ENCODE measurements at regions not wholly inside any gene's neighbourhood (a gene's known extent, or its start where the extent isn't known, plus 50 kb on each side); places are given as distances from the start of the nearest gene placed in this dataset.

DNA sequence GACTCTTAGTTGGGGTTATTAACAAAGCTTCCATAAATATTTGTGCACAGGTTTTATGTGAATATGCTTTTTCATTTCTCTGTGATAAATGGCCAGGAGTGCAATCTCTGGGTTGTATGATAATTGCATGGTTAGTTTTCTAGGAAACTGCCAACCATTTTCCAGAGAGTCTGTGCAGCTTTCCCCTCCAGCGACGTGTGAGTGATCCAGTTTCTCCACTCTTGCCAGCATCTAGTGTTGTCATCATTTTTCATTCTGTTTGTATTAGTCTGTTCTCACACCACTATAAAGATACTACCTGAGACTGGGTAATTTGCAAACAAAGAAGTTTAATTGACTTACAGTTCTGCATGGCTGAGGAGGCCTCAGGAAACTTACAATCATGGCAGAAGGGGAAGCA is 319.6 kb upstream of the SHH start:
- H3K27ac Mint-ChIP-seq (ENCODE audit: unreplicated experiment) = no peak overlapping the region
- H3K27me3 Mint-ChIP-seq (ENCODE audit: low read depth, unreplicated experiment) = peaks cover 10% of the 10 kb centered on the region
- H3K9me3 Mint-ChIP-seq (ENCODE audit: unreplicated experiment) = peaks cover 4% of the 10 kb centered on the region
- Histone ChIP-seq H3K4me1 (ENCODE audit: insufficient read depth, low read length) (no peaks in the 10 kb centered on the region), H3K79me2 (ENCODE audit: insufficient read depth, low read length) (no peaks in the 10 kb centered on the region), H3K36me3 (ENCODE audit: insufficient read depth, low read length) (no peaks in the 10 kb centered on the region), H3K27ac (ENCODE audit: low read depth, low read length) (no peak overlapping the region), H3K9me3 (ENCODE audit: insufficient read depth, low read depth, low read length) (no peaks in the 10 kb centered on the region), H4K20me1 (ENCODE audit: insufficient read depth, low read length) (no peaks in the 10 kb centered on the region), H3K9ac (ENCODE audit: low read length) (no peak overlapping the region), H3K4me3 (ENCODE audit: insufficient read depth, low read depth, low read length) (no peak overlapping the region), H3K27me3 (ENCODE audit: insufficient read depth, low read length) (no peaks in the 10 kb centered on the region), H2AFZ (ENCODE audit: low read depth, low read length) (no peak overlapping the region), H3K4me2 (ENCODE audit: low read length) (no peak overlapping the region)
- TF ChIP-seq EZH2 (IDR thresholded peaks at IDR 0.05; ENCODE audit: insufficient read depth, low read length) = no peak
- TF ChIP-seq, protein P1, sequence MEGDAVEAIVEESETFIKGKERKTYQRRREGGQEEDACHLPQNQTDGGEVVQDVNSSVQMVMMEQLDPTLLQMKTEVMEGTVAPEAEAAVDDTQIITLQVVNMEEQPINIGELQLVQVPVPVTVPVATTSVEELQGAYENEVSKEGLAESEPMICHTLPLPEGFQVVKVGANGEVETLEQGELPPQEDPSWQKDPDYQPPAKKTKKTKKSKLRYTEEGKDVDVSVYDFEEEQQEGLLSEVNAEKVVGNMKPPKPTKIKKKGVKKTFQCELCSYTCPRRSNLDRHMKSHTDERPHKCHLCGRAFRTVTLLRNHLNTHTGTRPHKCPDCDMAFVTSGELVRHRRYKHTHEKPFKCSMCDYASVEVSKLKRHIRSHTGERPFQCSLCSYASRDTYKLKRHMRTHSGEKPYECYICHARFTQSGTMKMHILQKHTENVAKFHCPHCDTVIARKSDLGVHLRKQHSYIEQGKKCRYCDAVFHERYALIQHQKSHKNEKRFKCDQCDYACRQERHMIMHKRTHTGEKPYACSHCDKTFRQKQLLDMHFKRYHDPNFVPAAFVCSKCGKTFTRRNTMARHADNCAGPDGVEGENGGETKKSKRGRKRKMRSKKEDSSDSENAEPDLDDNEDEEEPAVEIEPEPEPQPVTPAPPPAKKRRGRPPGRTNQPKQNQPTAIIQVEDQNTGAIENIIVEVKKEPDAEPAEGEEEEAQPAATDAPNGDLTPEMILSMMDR (IDR thresholded peaks at IDR 0.05; ENCODE audit: insufficient read depth, low read depth, low read length) = no peak
- no peak overlapping the region for H3K4me3 Mint-ChIP-seq (ENCODE audit: unreplicated experiment)
- no peaks in the 10 kb centered on the region for H3K4me1 Mint-ChIP-seq (ENCODE audit: low read depth, unreplicated experiment)
- FAIRE-seq = no peak
- H3K36me3 Mint-ChIP-seq (ENCODE audit: low read depth, unreplicated experiment) = no peaks in the 10 kb centered on the region
- DNase-seq (ENCODE audit: low read depth) = no peak

DNA sequence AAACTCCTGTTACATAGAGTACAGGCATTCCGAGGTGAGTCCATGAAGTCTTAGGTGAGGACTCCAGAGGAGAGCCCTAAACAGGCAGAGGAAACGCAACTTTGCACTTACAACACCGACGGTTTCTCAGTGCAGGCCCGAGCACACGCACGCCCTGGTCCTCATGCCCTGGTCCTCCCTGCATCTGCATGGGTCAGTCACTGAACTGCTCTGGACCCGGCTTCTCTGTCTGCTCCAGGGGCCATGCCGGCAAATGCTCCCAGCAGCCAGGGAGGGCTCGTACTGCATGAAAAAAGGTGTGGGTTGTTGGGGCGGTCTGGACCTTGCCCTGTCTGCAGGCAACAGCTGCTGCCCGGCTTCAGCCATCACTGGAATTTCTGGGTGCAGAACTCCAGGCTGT is 317.3 kb upstream of the SHH start:
- no peak overlapping the region for H3K4me3 ChIP-seq (ENCODE audit: insufficient read depth, low read depth, low read length)
- no peaks in the 10 kb centered on the region for H3K79me2 ChIP-seq (ENCODE audit: insufficient read depth, low read length)
- no peak for FAIRE-seq
- no peak overlapping the region for H3K27ac Mint-ChIP-seq (ENCODE audit: unreplicated experiment)
- no peak overlapping the region for H3K27ac ChIP-seq (ENCODE audit: low read depth, low read length)
- no peaks in the 10 kb centered on the region for H3K4me1 Mint-ChIP-seq (ENCODE audit: low read depth, unreplicated experiment)
- H3K27me3 Mint-ChIP-seq (ENCODE audit: low read depth, unreplicated experiment) = peaks cover 4% of the 10 kb centered on the region
- no peak for DNase-seq (ENCODE audit: low read depth)
- TF ChIP-seq, protein P1 (IDR thresholded peaks at IDR 0.05; ENCODE audit: insufficient read depth, low read depth, low read length) = no peak
- TF ChIP-seq EZH2 (IDR thresholded peaks at IDR 0.05; ENCODE audit: insufficient read depth, low read length) = no peak
- no peak overlapping the region for H3K9ac ChIP-seq (ENCODE audit: low read length)
- no peaks in the 10 kb centered on the region for H3K4me1 ChIP-seq (ENCODE audit: insufficient read depth, low read length)
- no peak overlapping the region for H2AFZ ChIP-seq (ENCODE audit: low read depth, low read length)
- no peaks in the 10 kb centered on the region for H4K20me1 ChIP-seq (ENCODE audit: insufficient read depth, low read length)
- H3K9me3 Mint-ChIP-seq (ENCODE audit: unreplicated experiment) = no peaks in the 10 kb centered on the region
- H3K36me3 ChIP-seq (ENCODE audit: insufficient read depth, low read length) = no peaks in the 10 kb centered on the region
- no peak overlapping the region for H3K4me2 ChIP-seq (ENCODE audit: low read length)
- no peaks in the 10 kb centered on the region for H3K27me3 ChIP-seq (ENCODE audit: insufficient read depth, low read length)
- H3K4me3 Mint-ChIP-seq (ENCODE audit: unreplicated experiment) = no peak overlapping the region
- no peaks in the 10 kb centered on the region for H3K36me3 Mint-ChIP-seq (ENCODE audit: low read depth, unreplicated experiment)
- H3K9me3 ChIP-seq (ENCODE audit: insufficient read depth, low read depth, low read length) = no peaks in the 10 kb centered on the region

DNA sequence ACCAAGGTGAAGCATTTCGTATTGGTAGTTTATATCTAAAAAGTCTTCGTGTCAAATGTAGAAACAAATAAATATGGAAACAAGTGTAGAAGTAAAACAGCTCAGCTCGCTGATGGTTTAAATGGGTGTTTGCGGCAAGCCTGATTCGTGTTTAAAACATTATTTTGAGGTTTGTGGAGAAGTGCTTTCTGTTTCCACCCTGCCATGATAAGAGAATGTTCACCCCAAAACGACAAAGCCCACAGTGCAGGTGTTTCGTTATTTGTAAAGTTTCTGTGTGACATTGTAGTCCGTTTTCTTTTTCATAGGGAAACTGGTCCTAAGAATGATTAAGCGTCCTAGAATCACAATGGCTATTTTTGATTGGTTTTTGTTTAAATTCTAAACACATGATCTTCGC is 316.2 kb upstream of the SHH start:
- H3K4me3 Mint-ChIP-seq (ENCODE audit: unreplicated experiment) = no peak overlapping the region
- no peaks in the 10 kb centered on the region for H3K36me3 ChIP-seq (ENCODE audit: insufficient read depth, low read length)
- H3K27ac ChIP-seq (ENCODE audit: low read depth, low read length) = no peak overlapping the region
- no peaks in the 10 kb centered on the region for H3K4me1 Mint-ChIP-seq (ENCODE audit: low read depth, unreplicated experiment)
- TF ChIP-seq, protein P1 (IDR thresholded peaks at IDR 0.05; ENCODE audit: insufficient read depth, low read depth, low read length) = no peak
- no peak for TF ChIP-seq EZH2 (IDR thresholded peaks at IDR 0.05; ENCODE audit: insufficient read depth, low read length)
- H3K27ac Mint-ChIP-seq (ENCODE audit: unreplicated experiment) = no peak overlapping the region
- no peaks in the 10 kb centered on the region for H4K20me1 ChIP-seq (ENCODE audit: insufficient read depth, low read length)
- H3K27me3 Mint-ChIP-seq (ENCODE audit: low read depth, unreplicated experiment) = peaks cover 4% of the 10 kb centered on the region
- H3K36me3 Mint-ChIP-seq (ENCODE audit: low read depth, unreplicated experiment) = no peaks in the 10 kb centered on the region
- no peak for FAIRE-seq
- no peak overlapping the region for H3K9ac ChIP-seq (ENCODE audit: low read length)
- peaks cover 3% of the 10 kb centered on the region for H3K9me3 ChIP-seq (ENCODE audit: insufficient read depth, low read depth, low read length)
- DNase-seq (ENCODE audit: low read depth) = no peak
- no peaks in the 10 kb centered on the region for H3K79me2 ChIP-seq (ENCODE audit: insufficient read depth, low read length)
- H3K4me3 ChIP-seq (ENCODE audit: insufficient read depth, low read depth, low read length) = no peak overlapping the region
- H3K4me1 ChIP-seq (ENCODE audit: insufficient read depth, low read length) = no peaks in the 10 kb centered on the region
- H3K27me3 ChIP-seq (ENCODE audit: insufficient read depth, low read length) = no peaks in the 10 kb centered on the region
- H2AFZ ChIP-seq (ENCODE audit: low read depth, low read length) = no peak overlapping the region
- no peaks in the 10 kb centered on the region for H3K9me3 Mint-ChIP-seq (ENCODE audit: unreplicated experiment)
- H3K4me2 ChIP-seq (ENCODE audit: low read length) = no peak overlapping the region
